Vagina (tissue), 2 donors: ENCODE measurements at regions not wholly inside any gene's neighbourhood (a gene's known extent, or its start where the extent isn't known, plus 50 kb on each side); places are given as distances from the start of the nearest gene placed in this dataset.
"Not testable (repeated sequence)": the region's sequence is repeated elsewhere in the genome, so short reads cannot be mapped to it uniquely, and the experiment has no call there.

ENCODE experiments used
- DNase-seq, 2 donors: peaks; one replicate each; pipeline ENCODE4 v3.0.0-alpha.2; 2017; ENCODE audit errors: extremely low spot score in 2 of 2
- H3K27ac ChIP-seq: fragments of 200-600 bp; sonication (generic); one replicate; pipeline ENCODE4 v1.5.1; 2019
- H3K27me3 ChIP-seq: fragments of 200-600 bp; sonication (generic); one replicate; pipeline ENCODE4 v1.5.1; 2019
- H3K36me3 ChIP-seq, 2 donors: fragments of 200-600 bp; sonication (generic); one replicate each; pipeline ENCODE4 v1.5.1; 2017 to 2019
- H3K4me1 ChIP-seq: fragments of 200-600 bp; sonication (generic); one replicate; pipeline ENCODE4 v1.5.1; 2019
- H3K4me3 ChIP-seq, 2 donors: fragments of 200-600 bp; sonication (generic); 1 replicate in 1 of 2; 2 replicates in 1 of 2; pipeline ENCODE4 v1.5.1; 2016 to 2019
- H3K9me3 ChIP-seq: fragments of 200-600 bp; sonication (generic); one replicate; pipeline ENCODE4 v1.5.1; 2019
- CTCF ChIP-seq, 3 experiments: fragments of 450-650 bp in 2 of 3; fragments of 200-600 bp in 1 of 3; sonication (generic) in 1 of 3; IDR thresholded peaks; one replicate each; pipeline ENCODE4 v1.5.1; 2017 to 2019; ENCODE audit warnings: antibody characterized with exemption in 3 of 3, mild to moderate bottlenecking in 2 of 3, moderate library complexity in 2 of 3
- POLR2A ChIP-seq, 2 donors: fragments of 450-650 bp; IDR thresholded peaks; one replicate each; pipeline ENCODE4 v1.6.1; 2017; ENCODE audit warnings: antibody characterized with exemption in 2 of 2, mild to moderate bottlenecking in 2 of 2, moderate library complexity in 2 of 2
- POLR2AphosphoS5 ChIP-seq, 2 donors: sonication (generic); formaldehyde crosslinking; IDR thresholded peaks; one replicate each; pipeline ENCODE4 v1.9.0; 2017; ENCODE audit warnings: antibody characterized with exemption in 2 of 2, mild to moderate bottlenecking in 2 of 2, low read depth in 1 of 2; ENCODE audit not compliant: insufficient read depth in 1 of 2
- intact Hi-C: fragments of 100-400 bp; cut with DNase I; formaldehyde crosslinking; loops from one replicate; pipeline ENCODE4 v1.15.1; 2023

DNA sequence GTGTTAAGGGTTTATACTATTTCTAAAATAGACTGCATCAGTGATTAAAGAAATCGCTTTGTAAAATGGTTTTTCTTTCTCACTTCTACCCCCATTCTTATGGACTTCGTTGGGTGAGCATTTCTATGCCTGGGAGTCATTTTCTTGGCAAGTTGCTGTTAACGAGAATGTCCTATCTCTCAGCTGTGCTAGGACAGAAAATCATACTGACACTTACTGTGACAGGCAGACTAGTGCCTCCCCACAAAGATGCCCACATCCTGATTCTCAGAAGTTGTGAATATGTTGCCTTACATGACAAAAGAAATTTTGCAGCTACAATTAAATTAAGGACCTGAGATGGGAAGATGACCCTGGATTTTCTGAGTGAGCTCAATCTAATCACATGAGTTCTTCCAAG lies 65.1 kb upstream of the NMUR2 start:
- no peak for TF ChIP-seq CTCF (IDR thresholded peaks at IDR 0.05)
- TF ChIP-seq POLR2AphosphoS5 (IDR thresholded peaks at IDR 0.05; ENCODE audit: insufficient read depth in 1 of 2, low read depth in 1 of 2), result no peak
- TF ChIP-seq POLR2A (IDR thresholded peaks at IDR 0.05), result no peak
- no peaks in the 10 kb centered on the region for H3K27me3 ChIP-seq
- no peak overlapping the region for H3K4me3 ChIP-seq
- H3K36me3 ChIP-seq, result no peaks in the 10 kb centered on the region
- no peak for DNase-seq
- no peak overlapping the region for H3K27ac ChIP-seq
- intact Hi-C loops, result no loop called here
- H3K4me1 ChIP-seq, result no peaks in the 10 kb centered on the region
- H3K9me3 ChIP-seq, result no peaks in the 10 kb centered on the region

DNA sequence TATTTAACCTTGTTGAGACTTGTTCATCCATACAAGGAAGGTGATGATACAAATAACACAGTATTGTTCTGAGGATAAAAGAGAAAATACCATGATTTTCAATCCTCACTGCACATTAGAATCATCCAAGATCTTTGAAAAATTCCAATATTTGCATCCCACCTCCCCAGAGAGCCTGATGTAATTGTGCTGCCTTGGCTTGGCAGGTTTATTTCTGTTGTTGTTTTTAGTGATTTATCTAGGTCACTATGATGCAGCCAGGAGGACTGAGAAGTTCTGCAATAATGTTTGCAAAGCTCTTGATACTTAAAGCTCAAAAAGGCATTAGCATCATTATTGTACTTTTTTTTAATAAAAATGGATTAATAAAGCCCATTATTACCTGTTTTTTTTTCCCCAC lies 67.0 kb upstream of the NMUR2 start:
- H3K27ac ChIP-seq, result no peak overlapping the region
- no peak for DNase-seq
- no peaks in the 10 kb centered on the region for H3K27me3 ChIP-seq
- intact Hi-C loops, result no loop called here
- no peak overlapping the region for H3K4me3 ChIP-seq
- no peaks in the 10 kb centered on the region for H3K36me3 ChIP-seq
- no peak for TF ChIP-seq POLR2A (IDR thresholded peaks at IDR 0.05)
- no peaks in the 10 kb centered on the region for H3K4me1 ChIP-seq
- no peaks in the 10 kb centered on the region for H3K9me3 ChIP-seq

DNA sequence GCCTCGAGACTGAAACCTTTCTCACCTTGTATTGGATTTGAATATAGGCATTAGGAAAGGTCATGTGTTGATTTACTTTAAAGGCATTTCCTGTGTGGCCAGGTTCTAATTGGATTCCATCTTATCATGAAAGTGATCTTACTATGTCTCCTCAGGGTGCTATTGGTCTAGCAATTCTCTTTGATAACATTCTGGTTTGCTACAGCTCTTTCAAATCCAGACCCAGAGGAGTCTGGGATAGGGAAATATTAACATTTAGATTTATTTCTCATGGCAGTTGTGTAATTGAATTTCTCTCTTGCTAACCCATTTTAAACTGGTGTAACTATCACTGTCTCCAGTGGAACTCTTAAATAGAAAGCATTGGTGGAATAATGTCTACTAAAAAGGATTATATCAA lies 69.9 kb upstream of the NMUR2 start:
- H3K4me1 ChIP-seq, result no peaks in the 10 kb centered on the region
- no peak overlapping the region for H3K4me3 ChIP-seq
- no peak overlapping the region for H3K27ac ChIP-seq
- DNase-seq, result no peak
- no peaks in the 10 kb centered on the region for H3K9me3 ChIP-seq
- intact Hi-C loops, result no loop called here
- H3K27me3 ChIP-seq, result no peaks in the 10 kb centered on the region
- no peak for TF ChIP-seq POLR2AphosphoS5 (IDR thresholded peaks at IDR 0.05; ENCODE audit: insufficient read depth in 1 of 2, low read depth in 1 of 2)
- no peak for TF ChIP-seq CTCF (IDR thresholded peaks at IDR 0.05)
- TF ChIP-seq POLR2A (IDR thresholded peaks at IDR 0.05), result no peak
- H3K36me3 ChIP-seq, result no peaks in the 10 kb centered on the region

- H3K4me1 ChIP-seq, result no peaks in the 10 kb centered on the region
- no peaks in the 10 kb centered on the region for H3K27me3 ChIP-seq
- no peaks in the 10 kb centered on the region for H3K9me3 ChIP-seq
- no peak overlapping the region for H3K27ac ChIP-seq
- no peak overlapping the region for H3K4me3 ChIP-seq
- intact Hi-C loops, result no loop called here
- H3K36me3 ChIP-seq, result no peaks in the 10 kb centered on the region
- TF ChIP-seq POLR2A (IDR thresholded peaks at IDR 0.05) (no peak), CTCF (IDR thresholded peaks at IDR 0.05) (no peak), POLR2AphosphoS5 (IDR thresholded peaks at IDR 0.05; ENCODE audit: insufficient read depth in 1 of 2, low read depth in 1 of 2) (no peak)
- DNase-seq, result no peak
Measured at GRCh38 chr5:152477536-152477935, 72.5 kb upstream of the NMUR2 start.

- H3K36me3 ChIP-seq, H3K27ac ChIP-seq, DNase-seq, H3K27me3 ChIP-seq, intact Hi-C loops, H3K9me3 ChIP-seq, H3K4me1 ChIP-seq, H3K4me3 ChIP-seq: not testable (repeated sequence)
Measured at GRCh38 chr5:152479866-152480265, 74.8 kb upstream of the NMUR2 start.

- H3K36me3 ChIP-seq, H3K27ac ChIP-seq, H3K4me1 ChIP-seq, intact Hi-C loops, H3K4me3 ChIP-seq, DNase-seq, H3K27me3 ChIP-seq, H3K9me3 ChIP-seq: not testable (repeated sequence)
Measured at GRCh38 chr5:152480677-152481076, 75.6 kb upstream of the NMUR2 start.

DNA sequence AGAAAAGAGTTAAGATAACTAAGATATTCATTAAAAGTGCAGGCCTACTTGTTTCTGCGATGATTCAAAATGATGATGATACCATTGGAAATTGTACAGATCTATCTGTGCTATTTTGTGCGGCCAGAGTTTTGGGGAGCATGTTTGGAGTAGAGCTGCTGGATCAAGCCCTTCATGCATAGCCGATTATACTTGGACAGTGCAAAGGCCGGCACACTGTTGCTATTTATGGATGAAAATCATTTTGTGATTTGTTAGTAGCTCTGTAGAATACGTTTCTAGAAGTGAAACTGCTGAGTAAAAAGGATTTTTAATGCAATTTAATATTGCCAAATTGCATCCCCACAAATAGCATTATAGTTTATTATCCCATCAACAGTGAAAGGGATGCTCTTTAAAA lies 82.1 kb upstream of the NMUR2 start:
- intact Hi-C loops, result no loop called here
- Histone ChIP-seq H3K27me3 (no peaks in the 10 kb centered on the region), H3K9me3 (no peaks in the 10 kb centered on the region)

More for the DNA sequence above, 82.1 kb upstream of the NMUR2 start:
- Histone ChIP-seq H3K36me3 (no peaks in the 10 kb centered on the region), H3K27ac (no peak overlapping the region), H3K4me3 (no peak overlapping the region), H3K4me1 (no peaks in the 10 kb centered on the region)
- no peak for TF ChIP-seq POLR2AphosphoS5 (IDR thresholded peaks at IDR 0.05; ENCODE audit: insufficient read depth in 1 of 2, low read depth in 1 of 2)
- no peak for TF ChIP-seq POLR2A (IDR thresholded peaks at IDR 0.05)
- no peak for TF ChIP-seq CTCF (IDR thresholded peaks at IDR 0.05)
- DNase-seq, result no peak
